ENCODE measurements at regions not wholly inside any gene's neighbourhood (a gene's known extent, or its start where the extent isn't known, plus 50 kb on each side); places are given as distances from the start of the nearest gene placed in this dataset.
A peak's percentile ranks its signal among the peaks of the same experiment; 100 is the strongest.
"Not testable (repeated sequence)": the region's sequence is repeated elsewhere in the genome, so short reads cannot be mapped to it uniquely, and the experiment has no call there.

- CTCF ChIA-PET: no interaction called here
- H3K27me3 Mint-ChIP-seq: no peaks in the 10 kb centered on the region
- peaks cover 38% of the 10 kb centered on the region for H3K4me1 Mint-ChIP-seq
- peaks cover 52% of the 10 kb centered on the region for H3K36me3 Mint-ChIP-seq
- H3K27ac Mint-ChIP-seq: no peak overlapping the region
- no peak for DNase-seq
- H3K4me3 Mint-ChIP-seq: peak overlapping the region; percentile 40
- H3K9me3 Mint-ChIP-seq: peaks cover 57% of the 10 kb centered on the region
Measured at GRCh38 chrX:64853424-64853823, 122.8 kb downstream of the ZC4H2 start.

GRCh38 chrX:64850371-64851082, 125.7 kb downstream of the ZC4H2 start:
- CTCF ChIA-PET: no interaction called here
- Mint-ChIP-seq H3K4me1 (peaks cover 31% of the 10 kb centered on the region), H3K4me3 (peak overlapping the region; percentile 35), H3K9me3 (peaks cover 36% of the 10 kb centered on the region), H3K27me3 (no peaks in the 10 kb centered on the region), H3K27ac (no peak overlapping the region), H3K36me3 (peaks cover 38% of the 10 kb centered on the region)
- peak; percentile 51 for DNase-seq

GRCh38 chrX:64843224-64843623, 133.0 kb downstream of the ZC4H2 start:
- H3K27me3 Mint-ChIP-seq: no peaks in the 10 kb centered on the region
- H3K4me1 Mint-ChIP-seq: peaks cover 42% of the 10 kb centered on the region
- DNase-seq: no peak
- H3K9me3 Mint-ChIP-seq: peaks cover 47% of the 10 kb centered on the region
- peak overlapping the region; percentile 100 for H3K27ac Mint-ChIP-seq
- peaks cover 11% of the 10 kb centered on the region for H3K36me3 Mint-ChIP-seq
- CTCF ChIA-PET: no interaction called here
- H3K4me3 Mint-ChIP-seq: no peak overlapping the region

- peak; percentile 56 for DNase-seq
- Mint-ChIP-seq H3K27ac (peak overlapping the region; percentile 100), H3K36me3 (peaks cover 11% of the 10 kb centered on the region), H3K27me3 (no peaks in the 10 kb centered on the region), H3K9me3 (peaks cover 48% of the 10 kb centered on the region), H3K4me1 (peaks cover 42% of the 10 kb centered on the region), H3K4me3 (no peak overlapping the region)
- CTCF ChIA-PET: no interaction called here
Measured at GRCh38 chrX:64842492-64842891, 133.8 kb downstream of the ZC4H2 start.

- CTCF ChIA-PET: no interaction called here
- H3K9me3 Mint-ChIP-seq: peaks cover 15% of the 10 kb centered on the region
- peaks cover 4% of the 10 kb centered on the region for H3K36me3 Mint-ChIP-seq
- H3K27ac Mint-ChIP-seq: no peak overlapping the region
- no peaks in the 10 kb centered on the region for H3K27me3 Mint-ChIP-seq
- H3K4me3 Mint-ChIP-seq: no peak overlapping the region
- DNase-seq: no peak
- peaks cover 3% of the 10 kb centered on the region for H3K4me1 Mint-ChIP-seq
Measured at GRCh38 chrX:64805683-64806082, 170.6 kb downstream of the ZC4H2 start.

- H3K4me1 Mint-ChIP-seq: no peaks in the 10 kb centered on the region
- no peaks in the 10 kb centered on the region for H3K27me3 Mint-ChIP-seq
- peaks cover 14% of the 10 kb centered on the region for H3K9me3 Mint-ChIP-seq
- DNase-seq: no peak
- no peak overlapping the region for H3K27ac Mint-ChIP-seq
- CTCF ChIA-PET: no interaction called here
- no peak overlapping the region for H3K4me3 Mint-ChIP-seq
- H3K36me3 Mint-ChIP-seq: no peaks in the 10 kb centered on the region
Measured at GRCh38 chrX:64792598-64793337, 183.5 kb downstream of the ZC4H2 start.

- CTCF ChIA-PET: no interaction called here
- Mint-ChIP-seq H3K4me1 (peaks cover 2% of the 10 kb centered on the region), H3K27ac (no peak overlapping the region), H3K27me3 (no peaks in the 10 kb centered on the region), H3K36me3 (no peaks in the 10 kb centered on the region), H3K9me3 (peaks cover 7% of the 10 kb centered on the region), H3K4me3 (no peak overlapping the region)
- no peak for DNase-seq
Measured at GRCh38 chrX:64782923-64783322, 193.3 kb downstream of the ZC4H2 start.

- Mint-ChIP-seq H3K27me3 (no peaks in the 10 kb centered on the region), H3K9me3 (peaks cover 16% of the 10 kb centered on the region), H3K36me3 (no peaks in the 10 kb centered on the region), H3K27ac (no peak overlapping the region), H3K4me1 (no peaks in the 10 kb centered on the region), H3K4me3 (no peak overlapping the region)
- no peak for DNase-seq
- CTCF ChIA-PET: no interaction called here
Measured at GRCh38 chrX:64758047-64758446, 218.2 kb downstream of the ZC4H2 start.

GRCh38 chrX:64739792-64740378, 236.4 kb downstream of the ZC4H2 start:
- H3K9me3 Mint-ChIP-seq: peaks cover 3% of the 10 kb centered on the region
- no peak overlapping the region for H3K27ac Mint-ChIP-seq
- no peaks in the 10 kb centered on the region for H3K36me3 Mint-ChIP-seq
- no peak overlapping the region for H3K4me3 Mint-ChIP-seq
- H3K27me3 Mint-ChIP-seq: no peaks in the 10 kb centered on the region
- no peaks in the 10 kb centered on the region for H3K4me1 Mint-ChIP-seq
- no peak for DNase-seq
- CTCF ChIA-PET: no interaction called here

- no peak overlapping the region for H3K27ac Mint-ChIP-seq
- H3K4me3 Mint-ChIP-seq: no peak overlapping the region
- H3K9me3 Mint-ChIP-seq: peaks cover 14% of the 10 kb centered on the region
- DNase-seq: no peak
- CTCF ChIA-PET: no interaction called here
- no peaks in the 10 kb centered on the region for H3K4me1 Mint-ChIP-seq
- peaks cover 2% of the 10 kb centered on the region for H3K36me3 Mint-ChIP-seq
- no peaks in the 10 kb centered on the region for H3K27me3 Mint-ChIP-seq
Measured at GRCh38 chrX:64698317-64698716, 277.9 kb downstream of the ZC4H2 start.

- H3K9me3 Mint-ChIP-seq, H3K27me3 Mint-ChIP-seq, H3K27ac Mint-ChIP-seq, H3K4me3 Mint-ChIP-seq, DNase-seq, CTCF ChIA-PET, H3K4me1 Mint-ChIP-seq, H3K36me3 Mint-ChIP-seq: not testable (repeated sequence)
Measured at GRCh38 chrX:64695372-64695771, 280.9 kb downstream of the ZC4H2 start.

- Mint-ChIP-seq H3K4me1 (no peaks in the 10 kb centered on the region), H3K27me3 (no peaks in the 10 kb centered on the region), H3K9me3 (peaks cover 19% of the 10 kb centered on the region), H3K27ac (no peak overlapping the region), H3K36me3 (no peaks in the 10 kb centered on the region), H3K4me3 (no peak overlapping the region)
- CTCF ChIA-PET: no interaction called here
- no peak for DNase-seq
Measured at GRCh38 chrX:64662876-64663275, 267.6 kb upstream of the MTMR8 start.

GRCh38 chrX:64657229-64657628, 262.0 kb upstream of the MTMR8 start:
- H3K27ac Mint-ChIP-seq, H3K4me3 Mint-ChIP-seq, H3K36me3 Mint-ChIP-seq, DNase-seq, H3K27me3 Mint-ChIP-seq, CTCF ChIA-PET, H3K4me1 Mint-ChIP-seq: not testable (repeated sequence)
- H3K9me3 Mint-ChIP-seq: peaks cover 24% of the 10 kb centered on the region

- peaks cover under 1% of the 10 kb centered on the region for H3K9me3 Mint-ChIP-seq
- H3K4me3 Mint-ChIP-seq: no peak overlapping the region
- no peaks in the 10 kb centered on the region for H3K4me1 Mint-ChIP-seq
- H3K27ac Mint-ChIP-seq: no peak overlapping the region
- H3K27me3 Mint-ChIP-seq: no peaks in the 10 kb centered on the region
- no peaks in the 10 kb centered on the region for H3K36me3 Mint-ChIP-seq
- DNase-seq: peak; percentile 21
- CTCF ChIA-PET: interaction anchor here (0.9 kb wide), 1 partner anchor 224 kb away, joined by 3 read pairs; no protein-coding TSS in a partner anchor
Measured at GRCh38 chrX:64642482-64642881, 247.2 kb upstream of the MTMR8 start.

All from activated naive CD4-positive, alpha-beta T cell treated with anti-CD3 and anti-CD28 coated beads, Interleukin-2, amount 10 ng/mL, durations not matched to agents 7 days and 5 days (primary cell).